GM19395 (cell line): ENCODE measurements at regions not wholly inside any gene's neighbourhood (a gene's known extent, or its start where the extent isn't known, plus 50 kb on each side); places are given as distances from the start of the nearest gene placed in this dataset.
"Not testable (repeated sequence)": the region's sequence is repeated elsewhere in the genome, so short reads cannot be mapped to it uniquely, and the experiment has no call there.

Source experiments
- ATAC-seq: cut with Tn5 transposase; IDR thresholded peaks from one replicate; pipeline ENCODE4 v1.9.1; 2021; ENCODE audit warnings: mild to moderate bottlenecking, moderate library complexity; ENCODE audit not compliant: unreplicated experiment

DNA sequence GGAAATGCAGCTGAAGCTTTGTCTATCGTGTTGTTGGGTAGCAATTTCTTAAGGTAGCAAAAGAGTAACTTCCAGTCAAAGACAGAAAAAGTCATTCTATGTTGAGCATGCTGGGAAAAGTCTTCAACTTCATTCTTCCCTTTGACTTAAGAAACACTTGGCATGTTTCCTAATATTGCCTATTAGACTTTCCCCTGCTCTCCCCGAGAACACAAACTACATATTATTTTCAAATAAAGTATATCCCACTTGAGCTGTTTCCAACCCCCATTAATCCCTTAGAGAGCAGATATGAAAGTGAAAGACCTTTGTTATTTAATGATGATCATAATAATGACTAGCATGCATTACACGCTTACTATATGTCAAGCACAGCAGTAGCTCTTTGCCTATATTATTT is 136.0 kb upstream of the SPOPL start:
- ATAC-seq = no peak

DNA sequence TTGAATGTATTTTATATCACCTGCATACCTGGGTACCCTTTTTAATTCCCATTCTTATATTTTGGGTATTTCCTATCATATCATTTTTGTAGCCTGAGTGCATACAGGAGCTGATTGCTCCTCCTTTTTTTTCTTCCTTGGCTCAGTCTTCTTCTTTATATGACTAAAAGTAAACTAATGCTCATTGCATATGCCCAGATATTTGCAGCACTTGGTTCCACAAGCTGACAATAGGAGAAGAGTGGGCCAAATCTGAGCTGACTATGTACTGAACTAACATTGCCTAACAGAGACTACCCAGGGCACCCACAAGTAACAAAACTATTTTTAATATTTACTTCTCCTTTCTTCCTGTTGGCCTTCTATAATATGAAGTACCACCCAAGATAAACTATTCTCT is 131.7 kb upstream of the SPOPL start:
- no peak for ATAC-seq

DNA sequence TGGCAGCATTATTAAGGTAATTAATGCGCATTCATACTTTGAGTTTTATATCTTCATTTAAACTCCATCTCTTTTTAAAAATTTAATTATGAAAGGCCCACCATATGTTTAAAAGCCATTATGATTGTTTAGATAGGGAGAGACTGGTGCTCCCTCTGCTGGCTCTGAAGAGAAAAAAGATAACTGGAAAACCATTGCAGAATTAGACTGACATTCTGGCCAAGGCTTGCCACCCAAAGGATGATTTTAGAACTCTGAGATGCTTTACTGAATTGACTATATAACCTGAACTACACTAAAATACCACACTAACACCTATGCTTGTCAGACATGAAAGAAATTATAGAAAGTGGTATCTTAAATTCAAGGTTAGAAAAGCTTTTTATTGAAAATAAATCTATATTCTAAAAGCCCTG is 127.6 kb upstream of the SPOPL start:
- ATAC-seq = peak; percentile 74

DNA sequence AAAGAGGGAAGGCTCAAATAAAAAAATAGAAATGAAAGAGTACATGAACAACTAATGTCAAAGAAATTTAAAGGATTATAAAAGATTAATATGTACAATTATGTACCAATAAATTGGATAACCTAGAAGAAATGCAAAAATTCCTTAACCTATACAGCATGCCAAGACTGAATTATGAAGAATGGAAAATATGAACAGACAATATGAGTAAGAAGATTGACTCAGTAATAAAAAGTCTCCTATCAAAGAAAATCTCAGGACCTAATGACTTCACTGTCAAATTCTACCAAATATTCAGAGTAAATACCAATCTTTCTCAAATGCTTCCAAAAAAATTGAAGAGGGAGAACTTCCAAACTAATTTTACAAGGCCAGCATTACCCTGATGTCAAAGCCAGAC is 120.2 kb upstream of the SPOPL start:
- ATAC-seq = no peak

DNA sequence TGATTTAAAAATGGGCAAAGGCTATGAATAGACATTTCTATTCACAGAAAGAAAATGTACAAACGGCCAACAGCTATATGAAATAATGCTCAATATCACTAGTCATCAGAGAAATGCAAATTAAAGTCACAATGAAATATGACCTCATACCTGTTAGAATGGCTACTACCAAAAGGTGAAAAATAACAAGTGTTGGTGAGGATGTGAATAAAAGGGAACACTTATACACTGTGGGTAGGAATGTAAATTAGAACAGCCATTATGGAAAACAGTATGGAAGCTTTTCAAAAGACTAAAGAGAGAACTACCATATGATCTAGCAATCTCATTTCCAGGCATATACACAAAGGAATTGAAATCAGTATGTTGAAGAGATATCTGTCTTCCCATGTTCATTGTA is 118.9 kb upstream of the SPOPL start:
- ATAC-seq = no peak

DNA sequence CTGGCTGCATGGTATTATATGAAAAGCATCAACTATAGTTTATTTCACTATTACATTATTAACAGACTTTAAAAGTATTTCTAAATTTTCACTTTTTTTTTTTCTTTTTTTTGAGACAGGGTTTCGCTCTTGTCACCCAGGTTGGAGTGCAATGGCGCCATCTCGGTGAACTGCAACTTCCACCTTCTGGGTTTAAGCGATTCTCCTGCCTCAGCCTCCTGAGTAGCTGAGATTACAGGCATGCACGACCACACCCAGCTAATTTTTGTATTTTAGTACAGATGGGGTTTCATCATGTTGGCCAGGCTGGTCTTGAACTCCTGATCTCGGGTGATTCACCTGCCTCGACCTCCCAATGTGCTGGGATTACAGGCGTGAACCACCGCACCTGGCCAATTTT is 115.4 kb upstream of the SPOPL start:
- not testable (repeated sequence) for ATAC-seq

DNA sequence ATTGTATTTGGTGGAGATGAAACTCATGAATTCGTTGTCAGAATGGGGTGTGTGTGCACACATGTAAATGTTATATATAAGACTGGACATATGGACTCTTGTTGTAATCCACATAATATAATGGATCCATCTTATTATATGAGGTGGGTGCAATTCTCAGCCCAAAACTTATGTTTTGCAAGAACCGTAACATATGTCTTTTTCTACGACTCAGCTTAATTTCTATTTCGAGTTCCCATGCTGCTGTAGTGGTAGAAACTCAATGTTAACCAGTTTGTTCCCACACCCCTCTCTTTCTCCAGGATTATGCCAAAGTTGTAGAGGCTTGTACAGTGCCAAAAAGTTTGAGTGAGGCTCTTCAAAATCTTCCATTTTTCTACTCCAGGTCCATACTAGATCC is 112.5 kb upstream of the SPOPL start:
- ATAC-seq = no peak

DNA sequence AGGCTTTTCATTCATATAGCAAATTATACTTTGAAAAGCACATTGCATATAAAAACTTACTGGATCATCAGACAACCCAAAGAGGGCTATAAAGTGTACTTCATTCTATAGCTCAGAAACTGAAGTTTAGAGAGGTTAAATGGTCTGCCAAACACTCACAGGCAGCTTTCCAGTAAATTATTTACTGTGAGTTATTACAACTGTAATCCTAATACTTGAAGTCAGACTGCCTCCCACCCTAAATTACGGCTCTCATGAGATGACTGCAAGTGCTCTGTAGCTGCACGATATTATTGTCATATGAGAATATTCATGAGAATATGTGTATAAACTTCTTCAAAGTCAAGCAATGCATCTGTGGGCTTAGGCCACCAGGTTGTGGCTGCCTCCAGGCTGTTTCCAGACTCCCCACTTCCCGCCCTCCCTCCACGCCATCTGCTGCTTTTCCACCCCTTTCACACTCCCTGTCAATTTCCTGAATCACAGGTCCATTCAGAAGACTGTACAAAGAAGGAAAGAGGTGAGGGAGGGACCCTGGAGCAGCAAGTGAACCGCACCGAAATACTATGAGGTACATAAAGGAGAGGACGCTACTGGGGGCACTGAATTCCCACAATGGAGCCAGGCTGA is 111.1 kb upstream of the SPOPL start:
- ATAC-seq = no peak

DNA sequence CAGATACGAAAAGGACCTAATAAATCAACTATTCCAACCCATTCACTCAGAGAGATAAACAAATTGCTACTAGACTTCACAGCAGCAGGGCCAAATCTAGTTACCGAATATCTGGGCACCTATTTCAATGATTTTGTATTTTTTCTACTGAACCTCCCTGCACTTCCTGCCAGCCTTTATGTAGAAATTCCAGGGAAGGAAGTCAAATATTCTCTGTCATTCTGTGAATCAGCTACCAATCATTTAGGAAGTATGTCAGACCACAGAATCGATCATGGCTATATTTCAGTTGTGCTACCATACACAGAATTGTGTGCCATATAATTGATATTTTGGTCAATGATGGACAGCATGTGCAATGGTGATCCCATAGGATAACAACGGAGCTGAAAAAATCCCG is 109.6 kb upstream of the SPOPL start:
- ATAC-seq = no peak

DNA sequence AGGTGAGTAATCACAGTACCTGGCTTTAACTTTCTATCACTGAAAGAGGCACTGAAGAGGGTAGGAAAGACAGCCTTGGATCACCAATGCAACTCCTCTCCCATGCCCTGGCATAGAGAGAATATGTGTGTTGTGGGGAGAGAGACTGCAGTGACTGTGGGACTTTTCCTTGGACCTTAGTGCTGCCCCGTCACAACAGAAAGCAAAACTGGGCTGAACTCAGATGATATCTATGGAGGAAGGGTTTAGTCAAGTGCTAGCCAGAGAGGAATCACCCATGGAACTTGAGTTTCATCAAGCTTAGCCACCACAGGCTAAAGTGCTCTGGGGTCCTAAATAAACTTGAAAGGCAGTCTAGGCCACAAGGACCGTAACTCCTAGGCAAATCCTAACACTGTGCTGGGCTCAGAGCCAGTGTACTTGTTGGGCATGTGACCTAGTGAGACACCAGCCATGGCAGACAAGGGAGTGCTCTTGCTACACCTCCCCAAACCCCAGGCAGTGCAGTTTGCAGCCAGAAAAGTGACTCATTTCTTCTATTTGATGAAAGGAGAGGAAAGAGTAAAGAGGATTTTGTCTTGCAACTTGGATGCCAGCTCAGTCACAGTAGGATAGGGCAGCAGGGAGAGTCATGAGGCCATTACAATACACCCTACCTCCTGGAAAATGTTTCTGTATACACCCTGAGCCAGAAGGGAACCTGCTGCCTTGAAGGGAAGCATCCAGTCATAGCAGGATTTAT is 105.8 kb upstream of the SPOPL start:
- no peak for ATAC-seq

DNA sequence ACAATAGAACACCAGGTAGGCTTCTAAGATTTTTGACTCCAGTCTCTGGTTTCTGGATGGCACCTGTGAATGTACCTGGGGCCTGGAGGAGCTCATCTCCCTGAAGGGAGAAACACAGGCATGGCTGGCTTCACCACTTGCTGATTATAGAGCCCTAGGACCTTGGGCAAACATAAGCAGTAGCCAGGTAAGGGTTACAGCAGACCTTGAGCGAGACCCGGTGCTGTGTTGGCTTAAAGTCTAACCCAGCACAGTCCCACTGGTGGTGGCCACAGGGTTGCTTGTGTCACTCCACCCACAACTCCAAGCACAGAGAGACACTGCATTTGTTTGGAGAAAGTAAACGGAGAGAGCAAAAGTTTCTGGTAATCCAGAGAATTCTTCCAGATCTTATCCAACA is 104.7 kb upstream of the SPOPL start:
- no peak for ATAC-seq

DNA sequence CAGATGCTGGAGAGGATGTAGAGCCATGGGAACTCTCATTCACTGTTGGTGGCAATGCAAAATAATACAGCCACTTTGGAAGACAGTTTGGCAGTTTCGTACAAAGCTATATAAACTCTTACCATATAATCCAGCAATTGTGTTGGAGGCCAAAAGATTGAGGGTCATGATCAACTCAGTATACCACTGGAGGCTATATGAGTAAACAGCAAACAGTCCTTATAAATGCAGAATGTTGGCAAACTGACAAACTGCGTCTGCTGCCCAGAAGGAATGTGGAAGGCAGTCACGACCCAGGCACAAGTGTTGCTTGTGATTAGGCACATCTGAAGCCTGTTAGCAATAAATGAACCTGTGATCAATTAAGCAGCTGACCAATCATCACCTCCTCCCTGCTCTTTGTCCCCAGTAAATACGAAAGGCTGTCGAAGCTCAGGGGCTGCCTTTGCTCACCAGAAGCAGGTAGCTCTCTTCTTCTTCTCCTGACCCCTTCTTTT is 98.1 kb upstream of the SPOPL start:
- no peak for ATAC-seq

DNA sequence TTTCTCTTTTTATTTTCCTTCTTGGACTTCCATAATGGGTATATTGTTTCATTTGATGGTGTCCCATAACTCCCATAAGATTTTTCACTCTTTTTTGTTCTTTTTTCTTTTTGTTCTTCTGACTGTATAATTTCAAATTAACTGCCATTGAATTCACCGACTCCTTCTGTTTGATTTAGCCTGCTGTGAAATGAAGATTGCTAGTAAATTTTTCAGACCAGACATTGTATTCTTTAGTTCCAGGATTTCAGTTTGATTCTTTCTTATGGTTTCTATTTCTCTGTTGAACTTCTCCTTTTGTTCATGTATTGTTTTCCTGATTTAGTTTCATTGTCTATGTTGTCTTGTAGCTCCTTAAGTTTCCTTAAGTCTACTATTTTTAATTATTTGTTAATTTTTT is 87.6 kb upstream of the SPOPL start:
- ATAC-seq = no peak

DNA sequence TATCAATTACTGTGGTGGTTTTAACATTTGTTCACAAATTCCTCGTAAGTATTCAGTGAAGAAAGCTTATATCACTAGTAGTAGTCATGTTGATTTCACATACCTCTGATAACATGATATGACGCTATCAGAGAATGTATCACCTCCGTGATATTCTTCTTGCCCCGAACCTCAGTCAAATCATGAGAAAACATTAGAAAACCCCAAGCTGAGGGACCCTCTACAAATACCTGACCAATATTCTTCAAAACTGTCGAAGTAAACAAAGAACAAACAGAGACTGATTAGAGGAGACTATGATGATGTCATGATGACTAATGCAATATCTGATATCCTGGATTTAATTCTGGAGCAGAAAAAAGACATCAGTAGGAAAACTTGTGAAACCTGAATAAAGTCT is 85.6 kb upstream of the SPOPL start:
- no peak for ATAC-seq

DNA sequence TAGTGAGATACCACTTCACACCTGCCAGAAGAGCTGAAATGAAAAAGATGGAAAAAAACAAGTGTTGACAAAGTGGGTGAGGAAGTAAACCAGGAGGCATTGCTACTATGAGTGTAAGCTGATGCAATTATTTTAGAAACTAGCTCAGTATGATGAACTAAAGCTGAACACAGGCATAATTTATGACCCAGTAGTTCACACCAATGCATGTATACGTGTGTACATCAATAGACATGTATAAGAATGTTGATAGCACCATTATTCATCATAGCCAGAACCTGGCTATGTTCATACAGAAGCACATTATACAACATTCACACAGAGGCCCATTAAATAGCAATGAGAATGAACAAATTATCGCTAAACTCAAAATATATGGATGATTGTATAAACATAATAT is 83.1 kb upstream of the SPOPL start:
- no peak for ATAC-seq

DNA sequence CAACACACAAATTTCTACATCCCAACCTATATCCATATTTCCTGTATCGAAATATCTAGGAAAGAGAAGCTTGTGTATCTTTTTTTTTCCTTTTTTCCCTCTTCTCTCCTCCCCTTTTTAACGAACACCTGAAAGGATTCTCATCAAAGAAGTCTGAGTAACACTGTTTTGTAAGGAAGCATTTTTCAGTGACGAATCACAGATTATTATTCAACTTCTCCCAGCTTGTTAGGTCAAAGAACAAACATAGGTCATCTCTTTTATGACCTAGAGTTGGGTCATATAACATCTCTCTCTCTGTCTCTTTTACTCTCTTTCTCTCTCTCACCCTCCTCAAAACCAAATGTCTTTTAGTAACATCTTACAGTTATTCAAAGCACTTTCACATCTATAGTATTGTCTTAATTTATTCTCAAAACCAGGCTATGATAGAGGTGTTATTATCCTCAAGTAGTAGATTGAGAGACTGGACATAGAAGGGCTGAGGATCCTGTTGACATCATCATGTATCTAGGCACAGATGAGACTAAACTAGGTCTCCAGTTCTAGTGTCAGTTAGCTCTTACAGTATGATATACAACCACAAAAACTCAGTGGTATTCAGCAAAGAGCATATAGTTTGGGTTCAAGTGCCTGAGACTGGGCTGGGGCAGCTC is 80.1 kb upstream of the SPOPL start:
- ATAC-seq = no peak

DNA sequence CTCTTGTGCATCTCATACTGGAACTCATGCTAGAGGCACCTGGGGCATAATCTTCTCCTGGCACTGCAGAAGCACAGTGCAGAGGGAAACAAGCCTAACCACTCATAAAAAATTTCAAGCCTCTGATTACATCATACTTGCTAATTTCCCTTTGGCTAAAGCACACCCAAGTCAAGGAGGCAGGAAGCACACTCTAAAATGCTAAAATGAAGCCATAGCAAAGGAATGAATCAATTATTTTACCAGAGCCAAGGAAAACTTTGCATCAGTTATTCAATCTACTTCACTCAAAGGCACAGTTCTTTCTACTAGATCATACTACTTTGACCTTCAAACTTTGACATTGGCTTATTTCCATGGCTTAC is 79.6 kb upstream of the SPOPL start:
- ATAC-seq = no peak

DNA sequence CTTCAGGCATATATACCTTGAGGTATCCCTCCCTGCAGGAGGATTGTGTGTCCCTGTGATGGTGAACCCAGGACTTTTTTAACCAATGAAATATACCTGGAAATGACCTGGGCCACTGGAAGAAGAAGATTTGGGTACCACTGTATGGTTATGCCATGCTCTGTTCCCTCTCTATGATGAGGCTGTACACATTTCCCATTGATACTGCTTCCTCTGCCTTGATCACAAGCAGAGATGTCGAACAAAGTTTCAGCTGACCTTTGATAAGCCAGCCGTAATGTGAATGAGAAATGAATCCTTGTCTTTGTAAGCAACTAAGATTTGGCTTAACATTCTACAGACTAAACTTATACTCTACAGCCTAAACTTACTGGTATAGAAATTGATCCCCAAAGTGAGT is 78.4 kb upstream of the SPOPL start:
- ATAC-seq = no peak

DNA sequence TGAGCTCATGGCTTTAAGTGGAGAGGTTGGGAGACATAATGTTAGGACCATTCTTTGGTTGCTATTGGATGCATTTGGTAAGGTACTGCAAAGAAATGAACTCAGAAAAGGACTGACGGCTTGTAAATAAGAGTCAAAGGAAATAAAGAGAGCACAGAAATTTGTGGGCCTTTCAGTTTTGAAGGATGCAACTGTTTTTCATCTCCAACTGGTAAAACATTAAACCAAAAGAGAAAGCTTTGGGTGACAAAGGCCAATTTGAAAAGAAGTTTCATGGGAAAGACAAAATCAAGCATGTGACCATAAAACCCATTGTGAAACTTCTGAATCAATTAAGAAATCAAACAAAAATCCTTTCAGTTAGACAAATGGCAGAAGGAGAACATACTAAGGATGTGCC is 77.8 kb upstream of the SPOPL start:
- ATAC-seq = no peak

DNA sequence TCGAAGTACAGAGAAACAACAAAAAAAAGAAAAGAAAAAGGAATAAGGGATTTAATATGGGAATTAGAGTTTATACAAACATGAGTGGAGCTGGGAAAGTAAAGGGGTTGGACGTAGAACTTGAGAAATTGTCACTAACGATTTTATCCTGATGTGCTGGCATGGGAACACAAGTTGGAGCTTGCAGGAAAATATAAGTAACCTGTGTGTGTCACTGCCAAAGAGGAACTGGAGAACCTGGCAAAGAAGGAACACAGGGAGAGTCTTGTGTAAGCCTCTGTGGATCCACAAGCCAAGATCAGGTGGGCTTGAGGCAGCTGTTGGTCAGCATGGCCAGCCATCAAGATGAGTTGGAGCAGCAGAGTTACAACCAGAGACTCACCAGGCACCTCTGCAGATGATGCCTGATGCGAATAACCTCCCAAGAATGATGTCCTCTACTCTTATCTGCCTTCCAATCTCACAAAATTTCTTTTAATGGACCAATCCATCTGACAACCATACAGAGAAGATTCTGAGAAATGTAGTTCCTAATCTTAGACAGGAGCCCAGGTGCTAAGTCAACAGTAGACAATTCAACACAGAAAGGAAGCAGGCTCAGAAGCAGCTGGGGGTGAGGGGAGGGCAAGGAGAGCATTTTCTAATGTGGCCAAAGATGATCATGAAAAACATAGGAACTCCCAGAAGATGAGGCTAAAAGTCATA is 77.0 kb upstream of the SPOPL start:
- ATAC-seq = no peak

DNA sequence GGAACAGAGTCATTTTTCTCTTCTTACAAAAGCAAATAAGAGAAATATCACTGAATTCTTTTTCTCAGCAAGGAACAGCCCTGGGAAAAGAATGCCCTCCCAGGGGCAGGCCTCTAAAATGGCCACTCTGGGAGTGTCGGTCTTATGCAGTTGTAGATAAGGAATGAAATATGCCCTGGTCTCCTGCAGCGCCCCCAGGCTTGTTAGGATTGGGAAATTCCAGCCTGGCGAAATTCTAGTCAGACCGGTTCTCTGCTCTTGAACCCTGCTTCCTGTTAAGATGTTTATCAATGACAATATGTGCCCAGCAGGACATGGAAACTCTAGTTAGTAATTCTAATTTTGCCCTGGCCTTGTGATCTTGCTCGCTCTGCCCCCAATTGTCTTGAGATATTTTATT is 75.5 kb upstream of the SPOPL start:
- not testable (repeated sequence) for ATAC-seq
